HG03159 (cell line): ENCODE measurements at regions not wholly inside any gene's neighbourhood (a gene's known extent, or its start where the extent isn't known, plus 50 kb on each side); places are given as distances from the start of the nearest gene placed in this dataset.

Source experiments
- ATAC-seq: cut with Tn5 transposase; IDR thresholded peaks from one replicate; pipeline ENCODE4 v1.9.1; 2021; ENCODE audit warnings: mild to moderate bottlenecking, moderate library complexity; ENCODE audit not compliant: unreplicated experiment

GRCh38 chr18:39558658-39559057, 1993.1 kb upstream of the CELF4 start:
- no peak for ATAC-seq

GRCh38 chr18:39555496-39555895, 1989.9 kb upstream of the CELF4 start:
- ATAC-seq, result no peak

- no peak for ATAC-seq
Observed at GRCh38 chr18:39550701-39551100, 1985.1 kb upstream of the CELF4 start.

- no peak for ATAC-seq
Observed at GRCh38 chr18:39549144-39549543, 1983.5 kb upstream of the CELF4 start.

- ATAC-seq, result no peak
Observed at GRCh38 chr18:39531659-39532058, 1966.1 kb upstream of the CELF4 start.

- ATAC-seq, result no peak
Observed at GRCh38 chr18:39529358-39529757, 1963.8 kb upstream of the CELF4 start.

- ATAC-seq, result no peak
Observed at GRCh38 chr18:39527465-39527864, 1961.9 kb upstream of the CELF4 start.

GRCh38 chr18:39524370-39524769, 1958.8 kb upstream of the CELF4 start:
- no peak for ATAC-seq

- no peak for ATAC-seq
Observed at GRCh38 chr18:39523281-39523680, 1957.7 kb upstream of the CELF4 start.

- ATAC-seq, result no peak
Observed at GRCh38 chr18:39521164-39521563, 1955.6 kb upstream of the CELF4 start.

- no peak for ATAC-seq
Observed at GRCh38 chr18:39519741-39520140, 1954.1 kb upstream of the CELF4 start.

GRCh38 chr18:39515299-39515698, 1949.7 kb upstream of the CELF4 start:
- no peak for ATAC-seq

- no peak for ATAC-seq
Observed at GRCh38 chr18:39513186-39513585, 1947.6 kb upstream of the CELF4 start.

- no peak for ATAC-seq
Observed at GRCh38 chr18:39506581-39507330, 1941.2 kb upstream of the CELF4 start.

GRCh38 chr18:39500306-39500705, 1934.7 kb upstream of the CELF4 start:
- no peak for ATAC-seq

- no peak for ATAC-seq
Observed at GRCh38 chr18:39497821-39498220, 1932.2 kb upstream of the CELF4 start.

GRCh38 chr18:39496986-39497385, 1931.4 kb upstream of the CELF4 start:
- ATAC-seq, result no peak

GRCh38 chr18:39494211-39494896, 1928.8 kb upstream of the CELF4 start:
- no peak for ATAC-seq

GRCh38 chr18:39491408-39491807, 1925.8 kb upstream of the CELF4 start:
- no peak for ATAC-seq

- no peak for ATAC-seq
Observed at GRCh38 chr18:39489431-39489830, 1923.8 kb upstream of the CELF4 start.

- ATAC-seq, result no peak
Observed at GRCh38 chr18:39487932-39488331, 1922.3 kb upstream of the CELF4 start.

GRCh38 chr18:39486268-39486667, 1920.7 kb upstream of the CELF4 start:
- ATAC-seq, result no peak

- no peak for ATAC-seq
Observed at GRCh38 chr18:39485696-39486095, 1920.1 kb upstream of the CELF4 start.
